Hematopoietic multipotent progenitor cell (in vitro differentiated cells): ENCODE measurements at regions not wholly inside any gene's neighbourhood (a gene's known extent, or its start where the extent isn't known, plus 50 kb on each side); places are given as distances from the start of the nearest gene placed in this dataset.

Source experiments
- DNase-seq, 3 donors: peaks; one replicate each; pipeline ENCODE4 v3.0.0-alpha.2; 2011 to 2015; ENCODE audit warnings: low read depth in 2 of 3, low spot score in 2 of 3

- no peak for DNase-seq
These were observed 73.1 kb downstream of the RTP5 start for GRCh38 chr2:241942416-241943208.

- no peak for DNase-seq
These were observed 73.8 kb downstream of the RTP5 start for GRCh38 chr2:241943209-241943850.

GRCh38 chr2:241943961-241944575, 74.5 kb downstream of the RTP5 start:
- DNase-seq: no peak

GRCh38 chr2:241944821-241945220, 75.3 kb downstream of the RTP5 start:
- DNase-seq: no peak

- no peak for DNase-seq
These were observed 75.8 kb downstream of the RTP5 start for GRCh38 chr2:241945311-241945710.

GRCh38 chr2:241945803-241946202, 76.3 kb downstream of the RTP5 start:
- DNase-seq: no peak

GRCh38 chr2:241946306-241947003, 76.9 kb downstream of the RTP5 start:
- DNase-seq: no peak

- no peak for DNase-seq
These were observed 77.4 kb downstream of the RTP5 start for GRCh38 chr2:241947004-241947350.

GRCh38 chr2:241947401-241947800, 77.9 kb downstream of the RTP5 start:
- DNase-seq: no peak

- DNase-seq: no peak
These were observed 78.3 kb downstream of the RTP5 start for GRCh38 chr2:241947876-241948275.

GRCh38 chr2:241948299-241948897, 78.9 kb downstream of the RTP5 start:
- no peak for DNase-seq

- DNase-seq: no peak
These were observed 79.6 kb downstream of the RTP5 start for GRCh38 chr2:241948901-241949735.

- no peak for DNase-seq
These were observed 80.3 kb downstream of the RTP5 start for GRCh38 chr2:241949736-241950412.

GRCh38 chr2:241950413-241951315, 81.1 kb downstream of the RTP5 start:
- peak; percentile 25 to 53 (median 40) for DNase-seq

GRCh38 chr2:241951316-241951700, 81.8 kb downstream of the RTP5 start:
- no peak for DNase-seq

GRCh38 chr2:241951920-241952319, 82.4 kb downstream of the RTP5 start:
- no peak for DNase-seq

GRCh38 chr2:241952816-241953215, 83.3 kb downstream of the RTP5 start:
- DNase-seq: no peak

- DNase-seq: no peak
These were observed 83.9 kb downstream of the RTP5 start for GRCh38 chr2:241953324-241953928.
